Adrenal gland (tissue), 5 donors: ENCODE measurements at regions not wholly inside any gene's neighbourhood (a gene's known extent, or its start where the extent isn't known, plus 50 kb on each side); places are given as distances from the start of the nearest gene placed in this dataset.

Experiments used
- POLR2A ChIP-seq, 2 donors: fragments of 450-650 bp; IDR thresholded peaks; one replicate each; pipeline ENCODE4 v1.6.1; 2017; ENCODE audit warnings: antibody characterized with exemption in 2 of 2, mild to moderate bottlenecking in 2 of 2, moderate library complexity in 1 of 2
- TF ChIP-seq, protein P1 (sequence below), 6 experiments: fragments of 450-650 bp in 4 of 6; fragments of 200-600 bp in 2 of 6; sonication (generic) in 1 of 6; IDR thresholded peaks; 1 replicate in 5 of 6; 2 replicates in 1 of 6; pipeline versions ENCODE4 v1.5.1 to v1.8.0; 2016 to 2021; ENCODE audit warnings: antibody characterized with exemption in 6 of 6, mild to moderate bottlenecking in 2 of 6, moderate library complexity in 1 of 6
- donor health status: DM: no; HTN: no; CAD: no.

DNA sequence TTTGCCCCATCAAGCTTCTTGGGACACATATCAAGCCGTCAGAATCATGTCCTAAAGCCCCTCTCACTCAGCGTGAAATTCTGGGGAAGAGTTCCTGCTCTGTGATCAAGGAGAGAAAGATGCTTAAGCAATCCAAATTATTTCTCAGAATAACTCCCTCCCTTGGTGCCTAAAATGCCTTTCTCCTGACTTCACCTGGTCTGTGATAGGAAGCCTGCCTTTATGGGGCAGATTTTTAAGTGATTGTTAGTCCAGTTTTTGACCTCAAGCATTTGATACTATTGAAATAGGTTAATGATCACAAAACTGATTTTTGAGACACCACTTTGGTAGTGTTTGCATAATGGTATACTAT, 76.4 kb upstream of the MAGI2 start:
- TF ChIP-seq, protein P1, sequence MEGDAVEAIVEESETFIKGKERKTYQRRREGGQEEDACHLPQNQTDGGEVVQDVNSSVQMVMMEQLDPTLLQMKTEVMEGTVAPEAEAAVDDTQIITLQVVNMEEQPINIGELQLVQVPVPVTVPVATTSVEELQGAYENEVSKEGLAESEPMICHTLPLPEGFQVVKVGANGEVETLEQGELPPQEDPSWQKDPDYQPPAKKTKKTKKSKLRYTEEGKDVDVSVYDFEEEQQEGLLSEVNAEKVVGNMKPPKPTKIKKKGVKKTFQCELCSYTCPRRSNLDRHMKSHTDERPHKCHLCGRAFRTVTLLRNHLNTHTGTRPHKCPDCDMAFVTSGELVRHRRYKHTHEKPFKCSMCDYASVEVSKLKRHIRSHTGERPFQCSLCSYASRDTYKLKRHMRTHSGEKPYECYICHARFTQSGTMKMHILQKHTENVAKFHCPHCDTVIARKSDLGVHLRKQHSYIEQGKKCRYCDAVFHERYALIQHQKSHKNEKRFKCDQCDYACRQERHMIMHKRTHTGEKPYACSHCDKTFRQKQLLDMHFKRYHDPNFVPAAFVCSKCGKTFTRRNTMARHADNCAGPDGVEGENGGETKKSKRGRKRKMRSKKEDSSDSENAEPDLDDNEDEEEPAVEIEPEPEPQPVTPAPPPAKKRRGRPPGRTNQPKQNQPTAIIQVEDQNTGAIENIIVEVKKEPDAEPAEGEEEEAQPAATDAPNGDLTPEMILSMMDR (IDR thresholded peaks at IDR 0.05) = no peak
- TF ChIP-seq POLR2A (IDR thresholded peaks at IDR 0.05) = no peak
